ENCODE measurements at regions not wholly inside any gene's neighbourhood (a gene's known extent, or its start where the extent isn't known, plus 50 kb on each side); places are given as distances from the start of the nearest gene placed in this dataset.
"Not testable (repeated sequence)": the region's sequence is repeated elsewhere in the genome, so short reads cannot be mapped to it uniquely, and the experiment has no call there.

DNA sequence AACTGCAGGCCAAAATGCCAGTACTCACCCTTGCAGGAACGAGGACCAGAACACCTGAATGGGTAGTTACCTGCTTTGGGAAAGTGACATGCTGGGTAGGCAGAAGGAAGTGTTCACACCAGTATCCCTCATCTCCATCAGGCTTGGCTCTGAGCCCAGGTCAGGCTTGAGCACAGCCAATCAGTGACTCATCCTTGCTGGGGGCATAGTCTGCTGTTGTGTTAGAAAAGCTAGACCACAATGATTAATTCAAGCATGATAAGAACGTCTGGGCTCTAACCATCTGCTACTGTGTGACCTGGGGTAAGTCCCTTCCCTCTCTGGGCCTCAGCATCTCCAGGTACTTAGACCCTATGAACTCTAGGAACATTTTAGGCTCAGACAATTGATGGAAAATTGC lies 450.4 kb downstream of the MIAT start:
- Histone ChIP-seq H3K9me3 (no peaks in the 10 kb centered on the region), H3K4me1 (peaks cover 34% of the 10 kb centered on the region), H3K27me3 (no peaks in the 10 kb centered on the region), H3K4me3 (no peak overlapping the region), H3K27ac (peak overlapping the region; percentile 71), H3K36me3 (no peaks in the 10 kb centered on the region)
- no peak for DNase-seq (ENCODE audit: extremely low spot score in 2 of 2)
- no peak for TF ChIP-seq POLR2A (IDR thresholded peaks at IDR 0.05)
- TF ChIP-seq POLR2AphosphoS5 (IDR thresholded peaks at IDR 0.05; ENCODE audit: insufficient read depth in 1 of 2, low read depth in 1 of 2) = no peak
- TF ChIP-seq, protein P1, sequence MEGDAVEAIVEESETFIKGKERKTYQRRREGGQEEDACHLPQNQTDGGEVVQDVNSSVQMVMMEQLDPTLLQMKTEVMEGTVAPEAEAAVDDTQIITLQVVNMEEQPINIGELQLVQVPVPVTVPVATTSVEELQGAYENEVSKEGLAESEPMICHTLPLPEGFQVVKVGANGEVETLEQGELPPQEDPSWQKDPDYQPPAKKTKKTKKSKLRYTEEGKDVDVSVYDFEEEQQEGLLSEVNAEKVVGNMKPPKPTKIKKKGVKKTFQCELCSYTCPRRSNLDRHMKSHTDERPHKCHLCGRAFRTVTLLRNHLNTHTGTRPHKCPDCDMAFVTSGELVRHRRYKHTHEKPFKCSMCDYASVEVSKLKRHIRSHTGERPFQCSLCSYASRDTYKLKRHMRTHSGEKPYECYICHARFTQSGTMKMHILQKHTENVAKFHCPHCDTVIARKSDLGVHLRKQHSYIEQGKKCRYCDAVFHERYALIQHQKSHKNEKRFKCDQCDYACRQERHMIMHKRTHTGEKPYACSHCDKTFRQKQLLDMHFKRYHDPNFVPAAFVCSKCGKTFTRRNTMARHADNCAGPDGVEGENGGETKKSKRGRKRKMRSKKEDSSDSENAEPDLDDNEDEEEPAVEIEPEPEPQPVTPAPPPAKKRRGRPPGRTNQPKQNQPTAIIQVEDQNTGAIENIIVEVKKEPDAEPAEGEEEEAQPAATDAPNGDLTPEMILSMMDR (IDR thresholded peaks at IDR 0.05) = no peak
- intact Hi-C loops (cut with DNase I) = loop anchor here (2.0 to 10.0 kb wide), 2 partner anchors 105 to 697 kb away; partner anchors contain the start of gene MN1

GRCh38 chr22:27108425-27109114 lies 451.2 kb downstream of the MIAT start:
- intact Hi-C loops (cut with DNase I) = loop anchor here (2.0 to 10.0 kb wide), 2 partner anchors 104 to 696 kb away; partner anchors contain the start of gene MN1
- no peak overlapping the region for H3K4me3 ChIP-seq
- H3K27ac ChIP-seq = peak overlapping the region; percentile 71
- no peak for DNase-seq (ENCODE audit: extremely low spot score in 2 of 2)
- TF ChIP-seq, protein P1 (IDR thresholded peaks at IDR 0.05) = no peak
- peak in 1 of 2 donors; percentile 39 for TF ChIP-seq POLR2AphosphoS5 (IDR thresholded peaks at IDR 0.05; ENCODE audit: insufficient read depth in 1 of 2, low read depth in 1 of 2)
- H3K9me3 ChIP-seq = no peaks in the 10 kb centered on the region
- H3K27me3 ChIP-seq = no peaks in the 10 kb centered on the region
- peaks cover 36% of the 10 kb centered on the region for H3K4me1 ChIP-seq
- H3K36me3 ChIP-seq = no peaks in the 10 kb centered on the region

- H3K4me1 ChIP-seq = peaks cover 36% of the 10 kb centered on the region
- not testable (repeated sequence) for H3K27me3 ChIP-seq; DNase-seq (ENCODE audit: extremely low spot score in 2 of 2); H3K4me3 ChIP-seq; H3K36me3 ChIP-seq; H3K27ac ChIP-seq; H3K9me3 ChIP-seq
- intact Hi-C loops (cut with DNase I) = loop anchor here (2.0 to 10.0 kb wide), 2 partner anchors 103 to 695 kb away; partner anchors contain the start of gene MN1
Measured at GRCh38 chr22:27109406-27109805, 452.0 kb downstream of the MIAT start.

- TF ChIP-seq POLR2A (IDR thresholded peaks at IDR 0.05) (no peak), POLR2AphosphoS5 (IDR thresholded peaks at IDR 0.05; ENCODE audit: insufficient read depth in 1 of 2, low read depth in 1 of 2) (no peak)
- TF ChIP-seq, protein P1 (IDR thresholded peaks at IDR 0.05) = no peak
- H3K4me1 ChIP-seq = peaks cover 35% of the 10 kb centered on the region
- no peak for DNase-seq (ENCODE audit: extremely low spot score in 2 of 2)
- H3K9me3 ChIP-seq = no peaks in the 10 kb centered on the region
- H3K27ac ChIP-seq = peak overlapping the region; percentile 10
- no peaks in the 10 kb centered on the region for H3K27me3 ChIP-seq
- H3K36me3 ChIP-seq = no peaks in the 10 kb centered on the region
- intact Hi-C loops (cut with DNase I) = no loop called here
- no peak overlapping the region for H3K4me3 ChIP-seq
Measured at GRCh38 chr22:27110665-27111451, 453.5 kb downstream of the MIAT start.

GRCh38 chr22:27111796-27112672 lies 454.6 kb downstream of the MIAT start:
- Histone ChIP-seq H3K4me1 (peaks cover 23% of the 10 kb centered on the region), H3K36me3 (no peaks in the 10 kb centered on the region), H3K4me3 (no peak overlapping the region), H3K9me3 (no peaks in the 10 kb centered on the region), H3K27me3 (no peaks in the 10 kb centered on the region), H3K27ac (peak overlapping the region; percentile 61)
- intact Hi-C loops (cut with DNase I) = no loop called here
- no peak for TF ChIP-seq POLR2AphosphoS5 (IDR thresholded peaks at IDR 0.05; ENCODE audit: insufficient read depth in 1 of 2, low read depth in 1 of 2)
- TF ChIP-seq, protein P1 (IDR thresholded peaks at IDR 0.05) = no peak
- no peak for TF ChIP-seq POLR2A (IDR thresholded peaks at IDR 0.05)
- DNase-seq (ENCODE audit: extremely low spot score in 2 of 2) = no peak

Measured in vagina (tissue), 2 donors.